H9 (cell line): ENCODE measurements at regions not wholly inside any gene's neighbourhood (a gene's known extent, or its start where the extent isn't known, plus 50 kb on each side); places are given as distances from the start of the nearest gene placed in this dataset.

Source experiments
- DNase-seq: peaks from one replicate; pipeline ENCODE4 v3.0.0-alpha.2; 2017
- H2AFZ ChIP-seq: one replicate; pipeline ENCODE4 v1.6.1; 2013; ENCODE audit warnings: mild to moderate bottlenecking, low read length, control low read depth, moderate library complexity
- H2AK5ac ChIP-seq: 2 replicates; pipeline ENCODE4 v1.6.1; 2013; ENCODE audit warnings: low read length, control low read depth, mixed read lengths; ENCODE audit not compliant: insufficient read length
- H2BK120ac ChIP-seq: one replicate; pipeline ENCODE4 v1.6.1; 2013; ENCODE audit warnings: low read depth, mild to moderate bottlenecking, low read length, control low read depth, inconsistent platforms; ENCODE audit not compliant: poor library complexity, severe bottlenecking
- H2BK12ac ChIP-seq: 2 replicates; pipeline ENCODE4 v1.6.1; 2013; ENCODE audit warnings: low read length, control low read depth, mixed read lengths, low read depth; ENCODE audit not compliant: insufficient read length
- H2BK15ac ChIP-seq: 2 replicates; pipeline ENCODE4 v1.6.1; 2013; ENCODE audit warnings: low read depth, low read length, control low read depth
- H2BK20ac ChIP-seq: one replicate; pipeline ENCODE4 v1.6.1; 2013; ENCODE audit warnings: low read depth, mild to moderate bottlenecking, low read length, control low read depth, inconsistent platforms; ENCODE audit not compliant: poor library complexity, severe bottlenecking
- H2BK5ac ChIP-seq: 2 replicates; pipeline ENCODE4 v1.6.1; 2013; ENCODE audit warnings: low read length, control low read depth, mixed read lengths; ENCODE audit not compliant: insufficient read length
- H3K14ac ChIP-seq: 2 replicates; pipeline ENCODE4 v1.6.1; 2013; ENCODE audit warnings: low read length, control low read depth; ENCODE audit not compliant: insufficient read depth
- H3K18ac ChIP-seq: 2 replicates; pipeline ENCODE4 v1.6.1; 2013; ENCODE audit warnings: low read depth, mild to moderate bottlenecking, mixed read lengths, low read length, control low read depth; ENCODE audit not compliant: insufficient read length
- H3K23ac ChIP-seq: 2 replicates; pipeline ENCODE4 v1.6.1; 2013; ENCODE audit warnings: low read length, control low read depth, mixed read lengths, low read depth; ENCODE audit not compliant: insufficient read length
- H3K23me2 ChIP-seq: 2 replicates; pipeline ENCODE4 v1.6.1; 2013; ENCODE audit warnings: low read depth, mild to moderate bottlenecking, mixed read lengths, low read length, control low read depth; ENCODE audit not compliant: insufficient read length, poor library complexity, severe bottlenecking
- H3K27ac ChIP-seq: 2 replicates; pipeline ENCODE4 v1.5.1; 2013; ENCODE audit warnings: low read length, control low read depth, mixed read lengths, low read depth; ENCODE audit not compliant: insufficient read length
- H3K27me3 ChIP-seq: 2 replicates; pipeline ENCODE4 v1.6.1; 2013; ENCODE audit warnings: low read length, control low read depth, inconsistent platforms; ENCODE audit not compliant: insufficient read depth
- H3K4ac ChIP-seq: 2 replicates; pipeline ENCODE4 v1.6.1; 2013; ENCODE audit warnings: low read depth, mild to moderate bottlenecking, control low read depth, inconsistent platforms, low read length, moderate library complexity
- H3K4me1 ChIP-seq: 2 replicates; pipeline ENCODE4 v1.6.1; 2013; ENCODE audit warnings: low read length, control low read depth, inconsistent platforms; ENCODE audit not compliant: insufficient read depth
- H3K4me2 ChIP-seq: 2 replicates; pipeline ENCODE4 v1.6.1; 2013; ENCODE audit warnings: low read length, control low read depth, mixed read lengths; ENCODE audit not compliant: insufficient read length, insufficient read depth
- H3K56ac ChIP-seq: 2 replicates; pipeline ENCODE4 v1.6.1; 2013; ENCODE audit warnings: low read depth, mild to moderate bottlenecking, mixed read lengths, low read length, control low read depth; ENCODE audit not compliant: insufficient read length
- H3K79me1 ChIP-seq: 2 replicates; pipeline ENCODE4 v1.6.1; 2013; ENCODE audit warnings: low read depth, mild to moderate bottlenecking, moderate library complexity, low read length, control low read depth, inconsistent platforms; ENCODE audit not compliant: insufficient read depth, poor library complexity, severe bottlenecking
- H3K79me2 ChIP-seq: 2 replicates; pipeline ENCODE4 v1.6.1; 2013; ENCODE audit warnings: low read length, control low read depth, inconsistent platforms; ENCODE audit not compliant: insufficient read depth
- H3K9ac ChIP-seq: 2 replicates; pipeline ENCODE4 v1.6.1; 2013; ENCODE audit warnings: low read length, control low read depth, mixed read lengths; ENCODE audit not compliant: insufficient read length; ENCODE audit errors: extremely low read depth
- H3K9me3 ChIP-seq: one replicate; pipeline ENCODE4 v1.6.1; 2013; ENCODE audit warnings: low read depth, low read length, inconsistent platforms; ENCODE audit not compliant: control insufficient read depth
- H3T11ph ChIP-seq: one replicate; pipeline ENCODE4 v1.6.1; 2013; ENCODE audit warnings: mild to moderate bottlenecking, low read length, control low read depth, inconsistent platforms
- H4K20me1 ChIP-seq: one replicate; pipeline ENCODE4 v1.6.1; 2013; ENCODE audit not compliant: control insufficient read depth, insufficient read length, insufficient read depth
- H4K5ac ChIP-seq: 2 replicates; pipeline ENCODE4 v1.6.1; 2013; ENCODE audit warnings: low read depth, mild to moderate bottlenecking, mixed read lengths, low read length, control low read depth; ENCODE audit not compliant: insufficient read length
- H4K8ac ChIP-seq: replicated peaks from 2 replicates; pipeline ENCODE4 v1.6.1; 2013; ENCODE audit warnings: low read length, control low read depth, mixed read lengths, low read depth; ENCODE audit not compliant: insufficient read length
- H4K91ac ChIP-seq: 2 replicates; pipeline ENCODE4 v1.6.1; 2013; ENCODE audit warnings: low read depth, mild to moderate bottlenecking, moderate library complexity, mixed read lengths, low read length, control low read depth; ENCODE audit not compliant: insufficient read length
- H3K27ac Mint-ChIP-seq, 3 experiments: 2 replicates in 2 of 3; 3 replicates in 1 of 3; pipeline ENCODE4 v1.8.0; 2020 to 2021; ENCODE audit warnings: mixed read lengths in 3 of 3, mild to moderate bottlenecking in 1 of 3, moderate library complexity in 1 of 3
- H3K27me3 Mint-ChIP-seq: 2 replicates; pipeline ENCODE4 v1.8.0; 2021; ENCODE audit warnings: low read depth, mild to moderate bottlenecking, moderate library complexity, mixed read lengths
- H3K36me3 Mint-ChIP-seq, 3 experiments: 2 replicates in 2 of 3; 3 replicates in 1 of 3; pipeline ENCODE4 v1.8.0; 2020 to 2021; ENCODE audit warnings: low read depth in 3 of 3, mixed read lengths in 3 of 3; ENCODE audit not compliant: insufficient read depth in 1 of 3
- H3K4me1 Mint-ChIP-seq, 2 experiments: 2 replicates each; pipeline ENCODE4 v1.8.0; 2020; ENCODE audit warnings: mixed read lengths in 2 of 2
- H3K4me3 Mint-ChIP-seq, 2 experiments: 2 replicates in 1 of 2; 3 replicates in 1 of 2; pipeline ENCODE4 v1.8.0; 2020 to 2021; ENCODE audit warnings: mild to moderate bottlenecking in 2 of 2, mixed read lengths in 2 of 2, moderate library complexity in 1 of 2
- H3K9me3 Mint-ChIP-seq, 2 experiments: 2 replicates in 1 of 2; 3 replicates in 1 of 2; pipeline ENCODE4 v1.8.0; 2020; ENCODE audit warnings: mild to moderate bottlenecking in 2 of 2, mixed read lengths in 2 of 2, moderate library complexity in 1 of 2
- WGBS: extraction: QIAGEN DNeasy Blood & Tissue Kit; methylation state at CpG from one replicate; pipeline ENCODE4 v1.1.7; 2013; ENCODE audit warnings: missing lambda C conversion rate, low lambda C conversion rate, mixed read lengths; ENCODE audit not compliant: insufficient read length; ENCODE audit errors: extremely low coverage; 5-methylcytosine and 5-hydroxymethylcytosine counted together
- TF ChIP-seq, protein P1 (sequence below): fragments of 200-600 bp; sonication (generic); conservative IDR thresholded peaks from 3 replicates; pipeline ENCODE4 v1.8.0; 2021; ENCODE audit warnings: antibody characterized with exemption, mild to moderate bottlenecking

DNA sequence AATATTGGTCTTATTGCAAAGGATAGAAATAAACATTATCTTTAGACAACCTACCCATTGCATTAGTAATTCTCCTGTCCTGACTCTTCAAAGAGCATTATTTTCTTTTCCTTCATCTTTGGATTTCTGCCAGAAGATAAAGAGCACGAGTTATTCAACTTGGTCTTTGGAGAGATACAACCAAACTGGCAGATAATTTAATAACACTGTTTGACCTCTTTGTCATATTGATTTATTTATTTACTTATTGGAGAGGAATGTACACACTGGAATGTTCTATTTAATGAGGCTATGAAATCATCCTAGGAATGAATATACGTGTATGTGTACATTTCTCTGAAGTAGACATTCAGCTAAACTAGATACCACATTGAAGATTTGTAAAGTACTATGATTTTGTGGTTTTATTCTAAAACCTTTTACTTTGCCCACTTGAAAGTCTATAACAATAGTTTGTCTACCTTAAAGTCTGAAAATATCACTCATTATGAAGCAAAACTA is 462.1 kb downstream of the C3orf38 start:
- no peak overlapping the region for H3K23ac ChIP-seq
- no peak overlapping the region for H3K4me3 Mint-ChIP-seq
- H4K5ac ChIP-seq = no peak overlapping the region
- no peak overlapping the region for H3K4me2 ChIP-seq
- no peak overlapping the region for H2BK15ac ChIP-seq
- H2BK20ac ChIP-seq = no peak overlapping the region
- H2AFZ ChIP-seq = no peak overlapping the region
- no peak overlapping the region for H3K9ac ChIP-seq
- no peaks in the 10 kb centered on the region for H3K9me3 ChIP-seq
- no peaks in the 10 kb centered on the region for H3K79me1 ChIP-seq
- H3K4me1 ChIP-seq = no peaks in the 10 kb centered on the region
- no peak overlapping the region for H4K8ac ChIP-seq
- H2BK5ac ChIP-seq = no peak overlapping the region
- no peaks in the 10 kb centered on the region for H3K9me3 Mint-ChIP-seq
- H3K23me2 ChIP-seq = no peaks in the 10 kb centered on the region
- no peaks in the 10 kb centered on the region for H4K20me1 ChIP-seq
- DNase-seq = no peak
- no peaks in the 10 kb centered on the region for H3K79me2 ChIP-seq
- peaks cover 0 to 4% of the 10 kb centered on the region in 2 experiments; a peak in 1 of 4 replicates for H3K4me1 Mint-ChIP-seq
- H3K27me3 ChIP-seq = no peaks in the 10 kb centered on the region
- no peak overlapping the region for H4K91ac ChIP-seq
- H2BK12ac ChIP-seq = no peak overlapping the region
- no peak overlapping the region for H3T11ph ChIP-seq
- no peaks in the 10 kb centered on the region for H3K27me3 Mint-ChIP-seq
- no peak overlapping the region for H3K18ac ChIP-seq
- no peak overlapping the region for H3K27ac Mint-ChIP-seq
- no peak overlapping the region for H2AK5ac ChIP-seq
- no peak overlapping the region for H3K4ac ChIP-seq
- TF ChIP-seq, protein P1, sequence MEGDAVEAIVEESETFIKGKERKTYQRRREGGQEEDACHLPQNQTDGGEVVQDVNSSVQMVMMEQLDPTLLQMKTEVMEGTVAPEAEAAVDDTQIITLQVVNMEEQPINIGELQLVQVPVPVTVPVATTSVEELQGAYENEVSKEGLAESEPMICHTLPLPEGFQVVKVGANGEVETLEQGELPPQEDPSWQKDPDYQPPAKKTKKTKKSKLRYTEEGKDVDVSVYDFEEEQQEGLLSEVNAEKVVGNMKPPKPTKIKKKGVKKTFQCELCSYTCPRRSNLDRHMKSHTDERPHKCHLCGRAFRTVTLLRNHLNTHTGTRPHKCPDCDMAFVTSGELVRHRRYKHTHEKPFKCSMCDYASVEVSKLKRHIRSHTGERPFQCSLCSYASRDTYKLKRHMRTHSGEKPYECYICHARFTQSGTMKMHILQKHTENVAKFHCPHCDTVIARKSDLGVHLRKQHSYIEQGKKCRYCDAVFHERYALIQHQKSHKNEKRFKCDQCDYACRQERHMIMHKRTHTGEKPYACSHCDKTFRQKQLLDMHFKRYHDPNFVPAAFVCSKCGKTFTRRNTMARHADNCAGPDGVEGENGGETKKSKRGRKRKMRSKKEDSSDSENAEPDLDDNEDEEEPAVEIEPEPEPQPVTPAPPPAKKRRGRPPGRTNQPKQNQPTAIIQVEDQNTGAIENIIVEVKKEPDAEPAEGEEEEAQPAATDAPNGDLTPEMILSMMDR = no peak
- H2BK120ac ChIP-seq = no peak overlapping the region
- H3K56ac ChIP-seq = no peak overlapping the region
- no CpG with 5 or more reads among the region's 2 CpGs for WGBS
- no peaks in the 10 kb centered on the region for H3K36me3 Mint-ChIP-seq
- no peak overlapping the region for H3K14ac ChIP-seq
- H3K27ac ChIP-seq = no peak overlapping the region
